IMR-90 (cell line): ENCODE measurements at regions not wholly inside any gene's neighbourhood (a gene's known extent, or its start where the extent isn't known, plus 50 kb on each side); places are given as distances from the start of the nearest gene placed in this dataset.

Experiments
- ATAC-seq: fragments of 200-7000 bp; cut with Tn5 transposase; 2 replicates; pipeline ENCODE4 v1.9.1; 2020; ENCODE audit warnings: low read depth, mild to moderate bottlenecking, moderate library complexity
- BruUV-seq: library from RNA; stranded (reverse); fragments of 400-500 nt; replicated peaks from 2 replicates; lab custom pipeline; 2021; lab: Mats Ljungman, UMichigan
- CTCF ChIA-PET: fragments of 300-600 bp; formaldehyde crosslinking; extraction: SDS; loops from one replicate; lab custom pipeline; 2021; ENCODE audit warnings: antibody characterized with exemption; lab: Yijun Ruan, JAX
- POLR2A ChIA-PET: fragments of 300-600 bp; sonication (Branson Sonifier 250); formaldehyde crosslinking; loops from one replicate; lab custom pipeline; 2022; ENCODE audit warnings: antibody characterized with exemption; ENCODE audit not compliant: unreplicated experiment; lab: Charles Lee
- DNase-seq: peaks from one replicate; pipeline ENCODE4 v3.0.0; 2013
- H2AFZ ChIP-seq: replicated peaks from 2 replicates; pipeline ENCODE3; 2013; ENCODE audit warnings: low read length, mild to moderate bottlenecking; ENCODE audit not compliant: poor library complexity
- H2AK5ac ChIP-seq: 2 replicates; pipeline ENCODE4 v1.6.1; 2013; ENCODE audit warnings: low read depth, low read length, inconsistent platforms
- H2AK9ac ChIP-seq: replicated peaks from 2 replicates; pipeline ENCODE3; 2013; ENCODE audit warnings: mild to moderate bottlenecking, low read depth, low read length, moderate library complexity; ENCODE audit not compliant: poor library complexity
- H2BK120ac ChIP-seq: 2 replicates; pipeline ENCODE4 v1.6.1; 2013; ENCODE audit warnings: low read depth, low read length, inconsistent platforms
- H2BK15ac ChIP-seq: 3 replicates; pipeline ENCODE4 v1.6.1; 2013; ENCODE audit warnings: low read depth, low read length, inconsistent platforms
- H2BK20ac ChIP-seq: 2 replicates; pipeline ENCODE4 v1.6.1; 2013; ENCODE audit warnings: low read depth, mild to moderate bottlenecking, inconsistent platforms, low read length, moderate library complexity
- H2BK5ac ChIP-seq: 2 replicates; pipeline ENCODE4 v1.6.1; 2013; ENCODE audit warnings: mild to moderate bottlenecking, low read depth, low read length, inconsistent platforms; ENCODE audit not compliant: poor library complexity, severe bottlenecking
- H3K14ac ChIP-seq: replicated peaks from 2 replicates; pipeline ENCODE4 v1.6.1; 2013; ENCODE audit warnings: low read depth, low read length, inconsistent platforms
- H3K18ac ChIP-seq: 2 replicates; pipeline ENCODE4 v1.6.1; 2013; ENCODE audit warnings: low read depth, low read length, control low read depth
- H3K23ac ChIP-seq: 2 replicates; pipeline ENCODE4 v1.6.1; 2013; ENCODE audit warnings: low read depth, low read length, inconsistent platforms
- H3K27ac ChIP-seq: 2 replicates; pipeline ENCODE4 v1.5.1; 2013; ENCODE audit warnings: mild to moderate bottlenecking, control low read depth, low read length; ENCODE audit not compliant: insufficient read depth
- H3K27me3 ChIP-seq: 2 replicates; pipeline ENCODE4 v1.6.1; 2013; ENCODE audit warnings: low read length; ENCODE audit not compliant: control insufficient read depth, insufficient read depth
- H3K36me3 ChIP-seq: 2 replicates; pipeline ENCODE4 v1.6.1; 2013; ENCODE audit warnings: low read length, mixed read lengths; ENCODE audit not compliant: control insufficient read depth, insufficient read depth
- H3K4ac ChIP-seq: 2 replicates; pipeline ENCODE4 v1.6.1; 2013; ENCODE audit warnings: low read depth, low read length, inconsistent platforms
- H3K4me1 ChIP-seq: 2 replicates; pipeline ENCODE4 v1.6.1; 2013; ENCODE audit warnings: low read length, mixed read lengths; ENCODE audit not compliant: control insufficient read depth, insufficient read depth
- H3K4me2 ChIP-seq: 2 replicates; pipeline ENCODE4 v1.6.1; 2013; ENCODE audit warnings: low read depth, mild to moderate bottlenecking, control low read depth, low read length, moderate library complexity
- H3K4me3 ChIP-seq: 2 replicates; pipeline ENCODE4 v1.5.1; 2013; ENCODE audit warnings: low read depth, mild to moderate bottlenecking, control low read depth, low read length, moderate library complexity; ENCODE audit not compliant: insufficient read depth
- H3K56ac ChIP-seq: 2 replicates; pipeline ENCODE4 v1.6.1; 2013; ENCODE audit warnings: low read length, inconsistent platforms; ENCODE audit not compliant: insufficient read depth; ENCODE audit errors: extremely low read depth
- H3K79me1 ChIP-seq, 2 experiments: 2 replicates each; pipeline ENCODE4 v1.6.1; 2013; ENCODE audit warnings: low read length in 2 of 2, inconsistent platforms in 1 of 2, low read depth in 1 of 2
- H3K9ac ChIP-seq: 2 replicates; pipeline ENCODE4 v1.6.1; 2013; ENCODE audit warnings: low read depth, low read length, control low read depth
- H3K9me1 ChIP-seq: 2 replicates; pipeline ENCODE4 v1.6.1; 2013; ENCODE audit warnings: low read length, inconsistent platforms; ENCODE audit not compliant: insufficient read depth
- H3K9me3 ChIP-seq: 2 replicates; pipeline ENCODE4 v1.6.1; 2013; ENCODE audit warnings: low read length; ENCODE audit not compliant: control insufficient read depth, insufficient read depth
- H4K20me1 ChIP-seq: 2 replicates; pipeline ENCODE4 v1.6.1; 2013; ENCODE audit warnings: low read length, inconsistent platforms; ENCODE audit not compliant: insufficient read depth
- H4K5ac ChIP-seq: 2 replicates; pipeline ENCODE4 v1.6.1; 2013; ENCODE audit warnings: mild to moderate bottlenecking, low read depth, low read length, control low read depth
- H4K8ac ChIP-seq, 2 experiments: 2 replicates each; pipeline ENCODE4 v1.6.1; 2013; ENCODE audit warnings: low read depth in 2 of 2, low read length in 2 of 2, control low read depth in 1 of 2, inconsistent platforms in 1 of 2
- H4K91ac ChIP-seq: 2 replicates; pipeline ENCODE4 v1.6.1; 2013; ENCODE audit warnings: low read depth, low read length, inconsistent platforms; ENCODE audit not compliant: insufficient read depth
- CEBPB ChIP-seq: IDR thresholded peaks from 2 replicates; pipeline ENCODE4 v1.6.1; 2012; ENCODE audit warnings: low read depth, low read length, improper control_type of control experiment
- FOS ChIP-seq: fragments of 150-350 bp; IDR thresholded peaks from 2 replicates; pipeline ENCODE4 v1.6.1; 2016; ENCODE audit warnings: low read depth, low read length
- MAFK ChIP-seq: IDR thresholded peaks from 2 replicates; pipeline ENCODE4 v1.6.1; 2012; ENCODE audit warnings: low read depth, low read length, improper control_type of control experiment
- MAZ ChIP-seq: IDR thresholded peaks from 2 replicates; pipeline ENCODE4 v1.6.1; 2012; ENCODE audit warnings: low read depth, mild to moderate bottlenecking, low read length, improper control_type of control experiment, moderate library complexity, borderline replicate concordance
- NFE2L2 ChIP-seq: fragments of 150-350 bp; IDR thresholded peaks from 2 replicates; pipeline ENCODE4 v1.6.1; 2016; ENCODE audit warnings: low read depth, mild to moderate bottlenecking, low read length
- POLR2A ChIP-seq: IDR thresholded peaks from 2 replicates; pipeline ENCODE4 v1.6.1; 2012; ENCODE audit warnings: mild to moderate bottlenecking, low read depth, low read length
- RAD21 ChIP-seq: IDR thresholded peaks from 2 replicates; pipeline ENCODE4 v1.6.1; 2012; ENCODE audit warnings: low read length, improper control_type of control experiment
- RCOR1 ChIP-seq: IDR thresholded peaks from 2 replicates; pipeline ENCODE4 v1.6.1; 2012; ENCODE audit warnings: mild to moderate bottlenecking, low read length, improper control_type of control experiment; ENCODE audit not compliant: insufficient replicate concordance
- SMC3 ChIP-seq: fragments of 150-350 bp; IDR thresholded peaks from 2 replicates; pipeline ENCODE4 v1.6.1; 2016; ENCODE audit warnings: low read depth, mild to moderate bottlenecking, antibody characterized with exemption, low read length, moderate library complexity
- WGBS, 2 experiments: methylation state at CpG; one replicate each; pipeline versions ENCODE4 v1.1.5 to v1.1.7; 2013; ENCODE audit warnings: missing lambda C conversion rate in 2 of 2; ENCODE audit not compliant: insufficient read length in 1 of 2; ENCODE audit errors: extremely low coverage in 2 of 2; 5-methylcytosine and 5-hydroxymethylcytosine counted together
- dilution Hi-C: fragments of 300-500 bp; cut with HindIII; formaldehyde crosslinking; loops from one replicate; pipeline ENCODE4 v1.14.3; 2018; ENCODE audit warnings: low sequenced_read_pairs; ENCODE audit not compliant: unreplicated experiment
- in situ Hi-C: fragments of 300-500 bp; cut with MboI; formaldehyde crosslinking; loops from 3 replicates; pipeline ENCODE4 v1.14.3; 2019; ENCODE audit warnings: low sequenced_read_pairs, inconsistent platforms, mixed read lengths
- intact Hi-C: fragments of 100-400 bp; cut with micrococcal nuclease; formaldehyde crosslinking; loops from 2 replicates; pipeline ENCODE4 v1.10.0; 2022

GRCh38 chr13:31663880-31664585, 75.3 kb upstream of the RXFP2 start:
- WGBS, 2 experiments, result no CpG with 5 or more reads among the region's 1 CpG
- no peak overlapping the region for H2BK20ac ChIP-seq
- H3K9ac ChIP-seq, result no peak overlapping the region
- DNase-seq, result no peak
- no peak overlapping the region for H4K91ac ChIP-seq
- intact Hi-C loops (no loop called here), in situ Hi-C loops (no loop called here), dilution Hi-C loops (no loop called here)
- no peak overlapping the region for H4K5ac ChIP-seq
- H2BK120ac ChIP-seq, result no peak overlapping the region
- no peaks in the 10 kb centered on the region for H3K36me3 ChIP-seq
- no peak for ATAC-seq
- no peak overlapping the region for H2BK15ac ChIP-seq
- no peaks in the 10 kb centered on the region for H3K9me1 ChIP-seq
- no peaks in the 10 kb centered on the region for H3K9me3 ChIP-seq
- no peak overlapping the region for H3K14ac ChIP-seq
- H2BK5ac ChIP-seq, result no peak overlapping the region
- no peaks in the 10 kb centered on the region for H3K79me1 ChIP-seq
- no TSS peak for BruUV-seq
- H4K20me1 ChIP-seq, result no peaks in the 10 kb centered on the region
- no peak overlapping the region for H3K27ac ChIP-seq
- no peak overlapping the region for H3K4ac ChIP-seq
- TF ChIP-seq MAFK, result no peak
- no peak for TF ChIP-seq RAD21
- TF ChIP-seq CEBPB, result no peak
- no peak for TF ChIP-seq RCOR1
- no peak for TF ChIP-seq POLR2A
- no peak for TF ChIP-seq SMC3
- TF ChIP-seq FOS, result no peak
- TF ChIP-seq NFE2L2, result no peak
- no peak for TF ChIP-seq MAZ
- no peak overlapping the region for H4K8ac ChIP-seq
- no peak overlapping the region for H3K23ac ChIP-seq
- H2AK9ac ChIP-seq, result no peak overlapping the region
- H3K56ac ChIP-seq, result no peak overlapping the region
- H2AK5ac ChIP-seq, result no peak overlapping the region
- H3K4me1 ChIP-seq, result no peaks in the 10 kb centered on the region
- H3K4me2 ChIP-seq, result no peak overlapping the region
- ChIA-PET POLR2A (no interaction called here), CTCF (no interaction called here)
- 0 out of 2 replicates have a peak, but pooled peaks cover 1% of the 10 kb centered on the region for H3K27me3 ChIP-seq
- no peak overlapping the region for H3K4me3 ChIP-seq
- H2AFZ ChIP-seq, result no peak overlapping the region
- H3K18ac ChIP-seq, result no peak overlapping the region
